ENCODE measurements at regions not wholly inside any gene's neighbourhood (a gene's known extent, or its start where the extent isn't known, plus 50 kb on each side); places are given as distances from the start of the nearest gene placed in this dataset.

GRCh38 chr14:71645656-71646055, 286.6 kb upstream of the RGS6 start:
- Mint-ChIP-seq H3K27me3 (ENCODE audit: insufficient read depth) (no peaks in the 10 kb centered on the region; the same call in 1 of the 2 replicates), H3K4me1 (ENCODE audit: low read depth) (peaks cover 56% of the 10 kb centered on the region), H3K4me3 (no peak overlapping the region), H3K36me3 (ENCODE audit: low read depth) (peaks cover 72% of the 10 kb centered on the region), H3K27ac (peak overlapping the region; percentile 7; the same call in 1 of the 2 replicates), H3K9me3 (peaks cover 9% of the 10 kb centered on the region)
- TF ChIP-seq, protein P1, sequence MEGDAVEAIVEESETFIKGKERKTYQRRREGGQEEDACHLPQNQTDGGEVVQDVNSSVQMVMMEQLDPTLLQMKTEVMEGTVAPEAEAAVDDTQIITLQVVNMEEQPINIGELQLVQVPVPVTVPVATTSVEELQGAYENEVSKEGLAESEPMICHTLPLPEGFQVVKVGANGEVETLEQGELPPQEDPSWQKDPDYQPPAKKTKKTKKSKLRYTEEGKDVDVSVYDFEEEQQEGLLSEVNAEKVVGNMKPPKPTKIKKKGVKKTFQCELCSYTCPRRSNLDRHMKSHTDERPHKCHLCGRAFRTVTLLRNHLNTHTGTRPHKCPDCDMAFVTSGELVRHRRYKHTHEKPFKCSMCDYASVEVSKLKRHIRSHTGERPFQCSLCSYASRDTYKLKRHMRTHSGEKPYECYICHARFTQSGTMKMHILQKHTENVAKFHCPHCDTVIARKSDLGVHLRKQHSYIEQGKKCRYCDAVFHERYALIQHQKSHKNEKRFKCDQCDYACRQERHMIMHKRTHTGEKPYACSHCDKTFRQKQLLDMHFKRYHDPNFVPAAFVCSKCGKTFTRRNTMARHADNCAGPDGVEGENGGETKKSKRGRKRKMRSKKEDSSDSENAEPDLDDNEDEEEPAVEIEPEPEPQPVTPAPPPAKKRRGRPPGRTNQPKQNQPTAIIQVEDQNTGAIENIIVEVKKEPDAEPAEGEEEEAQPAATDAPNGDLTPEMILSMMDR (IDR thresholded peaks at IDR 0.05), result no peak
- DNase-seq, result peak; percentile 71

- Mint-ChIP-seq H3K27me3 (ENCODE audit: insufficient read depth) (no peaks in the 10 kb centered on the region), H3K4me3 (no peak overlapping the region), H3K27ac (peak overlapping the region; percentile 12; the same call in 1 of the 2 replicates), H3K4me1 (ENCODE audit: low read depth) (peaks cover 65% of the 10 kb centered on the region), H3K36me3 (ENCODE audit: low read depth) (peaks cover 70% of the 10 kb centered on the region), H3K9me3 (peaks cover 12% of the 10 kb centered on the region)
- TF ChIP-seq, protein P1 (IDR thresholded peaks at IDR 0.05), result no peak
- no peak for DNase-seq
Observed at GRCh38 chr14:71646518-71646917, 285.7 kb upstream of the RGS6 start.

GRCh38 chr14:71647086-71647784, 285.0 kb upstream of the RGS6 start:
- DNase-seq, result no peak
- TF ChIP-seq, protein P1 (IDR thresholded peaks at IDR 0.05), result no peak
- Mint-ChIP-seq H3K4me1 (ENCODE audit: low read depth) (peaks cover 72% of the 10 kb centered on the region), H3K4me3 (no peak overlapping the region), H3K9me3 (peaks cover 18% of the 10 kb centered on the region), H3K27me3 (ENCODE audit: insufficient read depth) (no peaks in the 10 kb centered on the region), H3K36me3 (ENCODE audit: low read depth) (peaks cover 70% of the 10 kb centered on the region), H3K27ac (peak overlapping the region; percentile 12; the same call in 1 of the 2 replicates)

DNA sequence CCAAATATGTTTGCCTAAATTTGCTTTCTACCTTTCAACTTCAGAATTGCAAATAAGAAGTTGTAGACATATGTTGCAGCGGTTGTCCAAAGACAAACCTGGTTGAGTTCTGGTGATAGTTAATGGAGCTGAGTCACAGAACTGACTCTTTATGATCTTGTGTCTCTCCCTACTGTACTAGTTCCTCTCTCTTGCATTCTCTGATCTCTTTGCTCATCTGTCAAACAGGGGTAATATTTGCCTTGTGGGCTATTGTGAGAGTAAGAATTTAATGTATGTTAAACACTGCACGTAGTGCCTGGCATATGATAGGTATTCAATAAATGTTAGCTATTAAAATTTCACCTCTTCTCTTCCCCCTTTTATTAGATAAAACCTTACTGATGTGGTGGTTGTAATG, 283.5 kb upstream of the RGS6 start:
- no peak for DNase-seq
- peak overlapping the region; percentile 42; the same call in 1 of the 2 replicates for H3K27ac Mint-ChIP-seq
- H3K9me3 Mint-ChIP-seq, result peaks cover 20% of the 10 kb centered on the region
- H3K4me1 Mint-ChIP-seq (ENCODE audit: low read depth), result peaks cover 73% of the 10 kb centered on the region
- no peak overlapping the region for H3K4me3 Mint-ChIP-seq
- H3K36me3 Mint-ChIP-seq (ENCODE audit: low read depth), result peaks cover 70% of the 10 kb centered on the region
- TF ChIP-seq, protein P1 (IDR thresholded peaks at IDR 0.05), result no peak
- no peaks in the 10 kb centered on the region for H3K27me3 Mint-ChIP-seq (ENCODE audit: insufficient read depth)

DNA sequence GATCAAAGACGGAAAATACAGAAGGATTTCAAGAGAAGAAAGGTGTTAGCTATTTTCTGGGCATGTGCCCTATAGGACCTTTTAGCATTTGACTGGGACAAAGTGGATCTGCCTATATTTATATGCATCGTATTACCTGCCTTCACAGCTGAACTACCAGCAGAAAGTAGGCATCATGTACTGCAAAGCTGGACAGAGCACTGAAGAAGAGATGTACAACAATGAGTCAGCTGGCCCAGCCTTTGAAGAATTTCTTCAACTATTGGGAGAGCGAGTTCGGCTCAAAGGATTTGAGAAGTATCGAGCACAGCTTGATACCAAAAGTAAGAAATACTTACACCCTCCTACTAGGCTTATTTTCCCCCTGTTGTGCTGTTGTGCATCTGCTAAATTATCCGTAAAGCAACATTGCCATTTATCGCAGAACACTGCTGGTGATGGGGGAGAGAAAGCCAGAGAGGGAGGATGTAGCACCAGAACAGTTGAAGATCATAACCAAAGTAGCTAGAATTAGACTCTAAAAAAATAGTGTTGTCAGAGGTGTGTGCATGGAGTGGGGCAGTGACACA, 282.0 kb upstream of the RGS6 start:
- Mint-ChIP-seq H3K27ac (peak overlapping the region; percentile 90), H3K36me3 (ENCODE audit: low read depth) (peaks cover 76% of the 10 kb centered on the region), H3K4me1 (ENCODE audit: low read depth) (peaks cover 67% of the 10 kb centered on the region), H3K27me3 (ENCODE audit: insufficient read depth) (no peaks in the 10 kb centered on the region), H3K4me3 (peak overlapping the region; percentile 39), H3K9me3 (peaks cover 20% of the 10 kb centered on the region)
- no peak for DNase-seq
- TF ChIP-seq, protein P1 (IDR thresholded peaks at IDR 0.05), result no peak
